ENCODE measurements at regions not wholly inside any gene's neighbourhood (a gene's known extent, or its start where the extent isn't known, plus 50 kb on each side); places are given as distances from the start of the nearest gene placed in this dataset.

GRCh38 chr2:43123028-43123427, 103.4 kb downstream of the ZFP36L2 start:
- no peak for DNase-seq (ENCODE audit: low read depth, low spot score)
- H3K4me3 ChIP-seq = no peak overlapping the region
- TF ChIP-seq EZH2 (IDR thresholded peaks at IDR 0.05) (no peak), FOXP2 (optimal IDR thresholded peaks at IDR 0.05; ENCODE audit: control extremely low read depth, extremely low read length, insufficient read depth) (no peak), POLR2AphosphoS5 (IDR thresholded peaks at IDR 0.05; ENCODE audit: borderline replicate concordance, low read depth, low read length) (no peak)
- no peaks in the 10 kb centered on the region for H3K36me3 ChIP-seq (ENCODE audit: insufficient read depth, low read length)
- no peak overlapping the region for H3K27ac ChIP-seq
- H3K9ac ChIP-seq (ENCODE audit: insufficient read length) = no peak overlapping the region
- H3K9me3 ChIP-seq (ENCODE audit: low read depth, low read length) = no peaks in the 10 kb centered on the region

- Histone ChIP-seq H3K9me3 (ENCODE audit: low read depth, low read length) (no peaks in the 10 kb centered on the region), H3K9ac (ENCODE audit: insufficient read length) (no peak overlapping the region), H3K36me3 (ENCODE audit: insufficient read depth, low read length) (no peaks in the 10 kb centered on the region), H3K4me3 (no peak overlapping the region), H3K27ac (no peak overlapping the region)
- TF ChIP-seq EZH2 (IDR thresholded peaks at IDR 0.05) = no peak
- no peak for TF ChIP-seq POLR2AphosphoS5 (IDR thresholded peaks at IDR 0.05; ENCODE audit: borderline replicate concordance, low read depth, low read length)
- TF ChIP-seq FOXP2 (optimal IDR thresholded peaks at IDR 0.05; ENCODE audit: control extremely low read depth, extremely low read length, insufficient read depth) = no peak
- no peak for DNase-seq (ENCODE audit: low read depth, low spot score)
Observed at GRCh38 chr2:43121580-43122314, 104.7 kb downstream of the ZFP36L2 start.

GRCh38 chr2:43119303-43119702, 107.1 kb downstream of the ZFP36L2 start:
- H3K4me3 ChIP-seq = no peak overlapping the region
- H3K36me3 ChIP-seq (ENCODE audit: insufficient read depth, low read length) = no peaks in the 10 kb centered on the region
- TF ChIP-seq POLR2AphosphoS5 (IDR thresholded peaks at IDR 0.05; ENCODE audit: borderline replicate concordance, low read depth, low read length) = no peak
- TF ChIP-seq EZH2 (IDR thresholded peaks at IDR 0.05) = no peak
- TF ChIP-seq FOXP2 (optimal IDR thresholded peaks at IDR 0.05; ENCODE audit: control extremely low read depth, extremely low read length, insufficient read depth) = no peak
- no peak overlapping the region for H3K27ac ChIP-seq
- no peak for DNase-seq (ENCODE audit: low read depth, low spot score)
- H3K9me3 ChIP-seq (ENCODE audit: low read depth, low read length) = no peaks in the 10 kb centered on the region
- no peak overlapping the region for H3K9ac ChIP-seq (ENCODE audit: insufficient read length)

- no peak for DNase-seq (ENCODE audit: low read depth, low spot score)
- Histone ChIP-seq H3K4me3 (no peak overlapping the region), H3K36me3 (ENCODE audit: insufficient read depth, low read length) (no peaks in the 10 kb centered on the region), H3K27ac (no peak overlapping the region), H3K9me3 (ENCODE audit: low read depth, low read length) (no peaks in the 10 kb centered on the region), H3K9ac (ENCODE audit: insufficient read length) (no peak overlapping the region)
- TF ChIP-seq POLR2AphosphoS5 (IDR thresholded peaks at IDR 0.05; ENCODE audit: borderline replicate concordance, low read depth, low read length) (no peak), FOXP2 (optimal IDR thresholded peaks at IDR 0.05; ENCODE audit: control extremely low read depth, extremely low read length, insufficient read depth) (no peak), EZH2 (IDR thresholded peaks at IDR 0.05) (no peak)
Observed at GRCh38 chr2:43117521-43118143, 108.8 kb downstream of the ZFP36L2 start.

- Histone ChIP-seq H3K36me3 (ENCODE audit: insufficient read depth, low read length) (no peaks in the 10 kb centered on the region), H3K27ac (no peak overlapping the region), H3K9ac (ENCODE audit: insufficient read length) (no peak overlapping the region), H3K9me3 (ENCODE audit: low read depth, low read length) (no peaks in the 10 kb centered on the region), H3K4me3 (no peak overlapping the region)
- TF ChIP-seq EZH2 (IDR thresholded peaks at IDR 0.05) (no peak), FOXP2 (optimal IDR thresholded peaks at IDR 0.05; ENCODE audit: control extremely low read depth, extremely low read length, insufficient read depth) (no peak), POLR2AphosphoS5 (IDR thresholded peaks at IDR 0.05; ENCODE audit: borderline replicate concordance, low read depth, low read length) (no peak)
- DNase-seq (ENCODE audit: low read depth, low spot score) = no peak
Observed at GRCh38 chr2:43116988-43117387, 109.4 kb downstream of the ZFP36L2 start.

GRCh38 chr2:43115881-43116280, 110.5 kb downstream of the ZFP36L2 start:
- no peak overlapping the region for H3K4me3 ChIP-seq
- no peak overlapping the region for H3K27ac ChIP-seq
- H3K9me3 ChIP-seq (ENCODE audit: low read depth, low read length) = no peaks in the 10 kb centered on the region
- no peak overlapping the region for H3K9ac ChIP-seq (ENCODE audit: insufficient read length)
- no peaks in the 10 kb centered on the region for H3K36me3 ChIP-seq (ENCODE audit: insufficient read depth, low read length)
- no peak for DNase-seq (ENCODE audit: low read depth, low spot score)
- TF ChIP-seq FOXP2 (optimal IDR thresholded peaks at IDR 0.05; ENCODE audit: control extremely low read depth, extremely low read length, insufficient read depth) = no peak
- no peak for TF ChIP-seq POLR2AphosphoS5 (IDR thresholded peaks at IDR 0.05; ENCODE audit: borderline replicate concordance, low read depth, low read length)
- TF ChIP-seq EZH2 (IDR thresholded peaks at IDR 0.05) = no peak

- no peaks in the 10 kb centered on the region for H3K9me3 ChIP-seq (ENCODE audit: low read depth, low read length)
- H3K36me3 ChIP-seq (ENCODE audit: insufficient read depth, low read length) = no peaks in the 10 kb centered on the region
- no peak for DNase-seq (ENCODE audit: low read depth, low spot score)
- no peak for TF ChIP-seq POLR2AphosphoS5 (IDR thresholded peaks at IDR 0.05; ENCODE audit: borderline replicate concordance, low read depth, low read length)
- TF ChIP-seq FOXP2 (optimal IDR thresholded peaks at IDR 0.05; ENCODE audit: control extremely low read depth, extremely low read length, insufficient read depth) = no peak
- no peak for TF ChIP-seq EZH2 (IDR thresholded peaks at IDR 0.05)
- H3K9ac ChIP-seq (ENCODE audit: insufficient read length) = no peak overlapping the region
- no peak overlapping the region for H3K27ac ChIP-seq
- H3K4me3 ChIP-seq = no peak overlapping the region
Observed at GRCh38 chr2:43114210-43114609, 112.2 kb downstream of the ZFP36L2 start.

GRCh38 chr2:43111788-43112554, 114.4 kb downstream of the ZFP36L2 start:
- no peak for TF ChIP-seq FOXP2 (optimal IDR thresholded peaks at IDR 0.05; ENCODE audit: control extremely low read depth, extremely low read length, insufficient read depth)
- TF ChIP-seq POLR2AphosphoS5 (IDR thresholded peaks at IDR 0.05; ENCODE audit: borderline replicate concordance, low read depth, low read length) = no peak
- TF ChIP-seq EZH2 (IDR thresholded peaks at IDR 0.05) = no peak
- no peak overlapping the region for H3K27ac ChIP-seq
- DNase-seq (ENCODE audit: low read depth, low spot score) = no peak
- no peak overlapping the region for H3K9ac ChIP-seq (ENCODE audit: insufficient read length)
- H3K36me3 ChIP-seq (ENCODE audit: insufficient read depth, low read length) = no peaks in the 10 kb centered on the region
- no peak overlapping the region for H3K4me3 ChIP-seq
- H3K9me3 ChIP-seq (ENCODE audit: low read depth, low read length) = no peaks in the 10 kb centered on the region

Data from SK-N-MC (cell line).